ENCODE measurements at regions not wholly inside any gene's neighbourhood (a gene's known extent, or its start where the extent isn't known, plus 50 kb on each side); places are given as distances from the start of the nearest gene placed in this dataset.

GRCh38 chr15:36284911-36285310, 294.5 kb upstream of the CDIN1 start:
- H2AK5ac ChIP-seq (ENCODE audit: low read length, severe bottlenecking): no peak overlapping the region
- no peak overlapping the region for H3K4ac ChIP-seq (ENCODE audit: low read depth in 1 of 2, low read length in 2 of 2)
- no peak overlapping the region for H2BK120ac ChIP-seq (ENCODE audit: low read depth, low read length)
- H2BK5ac ChIP-seq (ENCODE audit: low read depth, low read length, poor library complexity, severe bottlenecking): no peak overlapping the region
- no peak overlapping the region for H3K14ac ChIP-seq (ENCODE audit: low read length in 2 of 2)
- no peak overlapping the region for H2BK12ac ChIP-seq (ENCODE audit: low read length in 2 of 2)
- H3K4me1 ChIP-seq (ENCODE audit: control insufficient read depth, insufficient read depth, low read depth, low read length): no peaks in the 10 kb centered on the region
- H3K9ac ChIP-seq (ENCODE audit: low read length): no peak overlapping the region
- H3K18ac ChIP-seq (ENCODE audit: low read depth in 1 of 2, low read length in 2 of 2): no peak overlapping the region
- no peak overlapping the region for H3K23ac ChIP-seq (ENCODE audit: low read length in 2 of 2)
- no peaks in the 10 kb centered on the region for H3K79me1 ChIP-seq (replicated peaks; ENCODE audit: low read length, poor library complexity, severe bottlenecking)
- no peak overlapping the region for H2BK15ac ChIP-seq (ENCODE audit: low read depth, poor library complexity, severe bottlenecking)
- H3K27me3 ChIP-seq (ENCODE audit: control insufficient read depth in 1 of 2, insufficient read depth in 1 of 2, low read length in 2 of 2): no peaks in the 10 kb centered on the region
- no peaks in the 10 kb centered on the region for H3K36me3 ChIP-seq (ENCODE audit: control insufficient read depth in 1 of 2, insufficient read depth in 2 of 2, low read depth in 1 of 2, low read length in 2 of 2)
- no peak overlapping the region for H3K4me2 ChIP-seq (ENCODE audit: low read length, poor library complexity, severe bottlenecking)
- H3K4me3 ChIP-seq (ENCODE audit: insufficient read depth in 1 of 2, low read depth in 1 of 2, low read length in 2 of 2): no peak overlapping the region
- H4K8ac ChIP-seq (ENCODE audit: low read length): no peak overlapping the region
- DNase-seq: no peak
- H3K9me3 ChIP-seq (ENCODE audit: control insufficient read depth, low read length): no peaks in the 10 kb centered on the region
- H3K27ac ChIP-seq (ENCODE audit: low read length, poor library complexity, severe bottlenecking): no peak overlapping the region
- H4K91ac ChIP-seq (ENCODE audit: low read length): no peak overlapping the region
- no peak overlapping the region for H2AFZ ChIP-seq (ENCODE audit: low read depth, low read length)

DNA sequence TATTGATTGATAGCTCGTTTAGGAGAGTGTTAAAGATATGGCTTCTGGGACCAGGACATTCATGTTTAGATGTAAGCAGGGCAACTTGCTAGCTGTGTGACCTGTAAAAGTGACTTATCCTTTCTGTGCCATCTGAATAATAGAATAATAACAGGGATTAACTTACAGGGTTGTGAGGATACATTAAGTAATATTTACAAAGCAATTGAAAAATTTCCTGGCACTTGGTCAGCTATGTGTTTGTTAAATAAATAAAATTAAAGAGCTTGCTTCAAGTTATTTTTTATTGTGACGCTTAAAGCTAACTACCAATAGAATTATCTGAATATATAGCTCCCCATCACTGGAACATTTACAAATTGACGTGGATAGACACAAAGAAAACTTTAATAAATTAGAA, 287.9 kb upstream of the CDIN1 start:
- no peak for DNase-seq
- H2BK12ac ChIP-seq (ENCODE audit: low read length in 2 of 2): no peak overlapping the region
- no peak overlapping the region for H2BK120ac ChIP-seq (ENCODE audit: low read depth, low read length)
- 47% methylated on average over 1 of the region's 3 CpGs for WGBS
- H3K27me3 ChIP-seq (ENCODE audit: control insufficient read depth in 1 of 2, insufficient read depth in 1 of 2, low read length in 2 of 2): no peaks in the 10 kb centered on the region
- no peak overlapping the region for H3K14ac ChIP-seq (ENCODE audit: low read length in 2 of 2)
- H4K8ac ChIP-seq (ENCODE audit: low read length): no peak overlapping the region
- no peak overlapping the region for H3K4me2 ChIP-seq (ENCODE audit: low read length, poor library complexity, severe bottlenecking)
- H4K91ac ChIP-seq (ENCODE audit: low read length): no peak overlapping the region
- no peak overlapping the region for H3K9ac ChIP-seq (ENCODE audit: low read length)
- no peaks in the 10 kb centered on the region for H3K4me1 ChIP-seq (ENCODE audit: control insufficient read depth, insufficient read depth, low read depth, low read length)
- no peak overlapping the region for H2AFZ ChIP-seq (ENCODE audit: low read depth, low read length)
- no peaks in the 10 kb centered on the region for H3K9me3 ChIP-seq (ENCODE audit: control insufficient read depth, low read length)
- H2BK5ac ChIP-seq (ENCODE audit: low read depth, low read length, poor library complexity, severe bottlenecking): no peak overlapping the region
- no peak overlapping the region for H3K27ac ChIP-seq (ENCODE audit: low read length, poor library complexity, severe bottlenecking)
- H3K18ac ChIP-seq (ENCODE audit: low read depth in 1 of 2, low read length in 2 of 2): no peak overlapping the region
- H3K36me3 ChIP-seq (ENCODE audit: control insufficient read depth in 1 of 2, insufficient read depth in 2 of 2, low read depth in 1 of 2, low read length in 2 of 2): no peaks in the 10 kb centered on the region
- H2AK5ac ChIP-seq (ENCODE audit: low read length, severe bottlenecking): no peak overlapping the region
- H2BK15ac ChIP-seq (ENCODE audit: low read depth, poor library complexity, severe bottlenecking): no peak overlapping the region
- H3K79me1 ChIP-seq (replicated peaks; ENCODE audit: low read length, poor library complexity, severe bottlenecking): no peaks in the 10 kb centered on the region
- no peak overlapping the region for H3K4ac ChIP-seq (ENCODE audit: low read depth in 1 of 2, low read length in 2 of 2)
- no peak overlapping the region for H3K23ac ChIP-seq (ENCODE audit: low read length in 2 of 2)
- H3K4me3 ChIP-seq (ENCODE audit: insufficient read depth in 1 of 2, low read depth in 1 of 2, low read length in 2 of 2): no peak overlapping the region

DNA sequence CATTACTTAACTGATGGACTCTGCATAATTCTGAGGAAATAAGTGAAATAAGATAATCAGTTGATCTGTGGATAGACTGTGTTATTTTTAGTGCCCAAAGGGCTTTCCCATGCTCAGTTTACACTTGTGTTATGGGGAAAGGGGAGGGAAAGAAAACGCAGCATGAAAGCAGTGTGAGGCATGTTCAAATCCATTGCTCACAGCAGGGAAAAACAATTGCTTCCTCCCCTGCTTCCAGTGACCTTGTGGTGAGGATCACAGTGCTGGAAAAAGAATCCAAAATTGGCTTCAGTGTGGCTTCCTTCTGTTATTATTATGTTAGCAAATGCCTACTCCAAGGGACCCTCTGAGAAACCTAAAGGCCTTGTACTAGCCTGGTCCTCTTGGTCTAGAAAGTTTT, 285.1 kb upstream of the CDIN1 start:
- H2BK15ac ChIP-seq (ENCODE audit: low read depth, poor library complexity, severe bottlenecking): no peak overlapping the region
- no peak overlapping the region for H2BK5ac ChIP-seq (ENCODE audit: low read depth, low read length, poor library complexity, severe bottlenecking)
- WGBS: 22% methylated on average over 1 of the region's 1 CpG
- H3K18ac ChIP-seq (ENCODE audit: low read depth in 1 of 2, low read length in 2 of 2): no peak overlapping the region
- no peak overlapping the region for H4K91ac ChIP-seq (ENCODE audit: low read length)
- no peak overlapping the region for H3K14ac ChIP-seq (ENCODE audit: low read length in 2 of 2)
- H3K36me3 ChIP-seq (ENCODE audit: control insufficient read depth in 1 of 2, insufficient read depth in 2 of 2, low read depth in 1 of 2, low read length in 2 of 2): no peaks in the 10 kb centered on the region
- no peak overlapping the region for H2AK5ac ChIP-seq (ENCODE audit: low read length, severe bottlenecking)
- no peak overlapping the region for H2BK12ac ChIP-seq (ENCODE audit: low read length in 2 of 2)
- H3K4me1 ChIP-seq (ENCODE audit: control insufficient read depth, insufficient read depth, low read depth, low read length): no peaks in the 10 kb centered on the region
- H3K9me3 ChIP-seq (ENCODE audit: control insufficient read depth, low read length): no peaks in the 10 kb centered on the region
- H3K27me3 ChIP-seq (ENCODE audit: control insufficient read depth in 1 of 2, insufficient read depth in 1 of 2, low read length in 2 of 2): no peaks in the 10 kb centered on the region
- H3K4me3 ChIP-seq (ENCODE audit: insufficient read depth in 1 of 2, low read depth in 1 of 2, low read length in 2 of 2): no peak overlapping the region
- no peak overlapping the region for H3K4me2 ChIP-seq (ENCODE audit: low read length, poor library complexity, severe bottlenecking)
- no peak overlapping the region for H3K4ac ChIP-seq (ENCODE audit: low read depth in 1 of 2, low read length in 2 of 2)
- H2BK120ac ChIP-seq (ENCODE audit: low read depth, low read length): no peak overlapping the region
- no peak overlapping the region for H4K8ac ChIP-seq (ENCODE audit: low read length)
- H3K23ac ChIP-seq (ENCODE audit: low read length in 2 of 2): no peak overlapping the region
- H3K27ac ChIP-seq (ENCODE audit: low read length, poor library complexity, severe bottlenecking): no peak overlapping the region
- DNase-seq: peak; percentile 17
- no peak overlapping the region for H3K9ac ChIP-seq (ENCODE audit: low read length)
- no peaks in the 10 kb centered on the region for H3K79me1 ChIP-seq (replicated peaks; ENCODE audit: low read length, poor library complexity, severe bottlenecking)
- no peak overlapping the region for H2AFZ ChIP-seq (ENCODE audit: low read depth, low read length)

DNA sequence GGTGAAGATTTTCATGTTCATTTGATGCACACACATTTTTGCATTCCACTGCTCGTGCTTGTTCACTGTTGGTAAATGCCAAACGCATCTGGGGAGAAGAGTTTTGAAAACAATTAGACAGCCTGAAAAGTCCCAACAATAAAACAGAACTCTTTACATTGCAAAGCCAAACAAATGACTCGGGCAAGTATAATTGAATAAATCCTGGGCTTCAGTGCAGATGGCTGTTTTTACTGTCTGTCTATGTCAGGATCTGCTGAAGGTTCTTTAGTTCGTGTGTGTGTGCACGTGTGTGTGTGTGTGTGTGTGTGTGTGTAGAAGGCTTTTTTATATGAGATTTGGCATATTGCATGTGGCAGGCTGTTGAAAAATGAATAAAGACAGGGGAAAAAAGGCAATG, 277.5 kb upstream of the CDIN1 start:
- Histone ChIP-seq H3K79me1 (replicated peaks; ENCODE audit: low read length, poor library complexity, severe bottlenecking) (no peaks in the 10 kb centered on the region), H3K23ac (ENCODE audit: low read length in 2 of 2) (no peak overlapping the region), H3K14ac (ENCODE audit: low read length in 2 of 2) (no peak overlapping the region), H3K9ac (ENCODE audit: low read length) (no peak overlapping the region), H3K27ac (ENCODE audit: low read length, poor library complexity, severe bottlenecking) (no peak overlapping the region), H3K36me3 (ENCODE audit: control insufficient read depth in 1 of 2, insufficient read depth in 2 of 2, low read depth in 1 of 2, low read length in 2 of 2) (no peaks in the 10 kb centered on the region), H3K9me3 (ENCODE audit: control insufficient read depth, low read length) (no peaks in the 10 kb centered on the region), H3K4me1 (ENCODE audit: control insufficient read depth, insufficient read depth, low read depth, low read length) (no peaks in the 10 kb centered on the region), H2BK15ac (ENCODE audit: low read depth, poor library complexity, severe bottlenecking) (no peak overlapping the region), H4K91ac (ENCODE audit: low read length) (no peak overlapping the region), H2AFZ (ENCODE audit: low read depth, low read length) (no peak overlapping the region), H2BK120ac (ENCODE audit: low read depth, low read length) (no peak overlapping the region), H3K4me2 (ENCODE audit: low read length, poor library complexity, severe bottlenecking) (no peak overlapping the region), H3K27me3 (ENCODE audit: control insufficient read depth in 1 of 2, insufficient read depth in 1 of 2, low read length in 2 of 2) (no peaks in the 10 kb centered on the region), H3K4ac (ENCODE audit: low read depth in 1 of 2, low read length in 2 of 2) (no peak overlapping the region), H2BK5ac (ENCODE audit: low read depth, low read length, poor library complexity, severe bottlenecking) (no peak overlapping the region), H4K8ac (ENCODE audit: low read length) (no peak overlapping the region), H3K4me3 (ENCODE audit: insufficient read depth in 1 of 2, low read depth in 1 of 2, low read length in 2 of 2) (no peak overlapping the region), H3K18ac (ENCODE audit: low read depth in 1 of 2, low read length in 2 of 2) (no peak overlapping the region), H2BK12ac (ENCODE audit: low read length in 2 of 2) (no peak overlapping the region), H2AK5ac (ENCODE audit: low read length, severe bottlenecking) (no peak overlapping the region)
- no peak for DNase-seq
- 80% methylated on average over 4 of the region's 5 CpGs for WGBS
